GM18508 (cell line): ENCODE measurements at regions not wholly inside any gene's neighbourhood (a gene's known extent, or its start where the extent isn't known, plus 50 kb on each side); places are given as distances from the start of the nearest gene placed in this dataset.

Experiments used
- ATAC-seq: cut with Tn5 transposase; IDR thresholded peaks from one replicate; pipeline ENCODE4 v1.9.1; 2021; ENCODE audit warnings: moderate number of reproducible peaks; ENCODE audit not compliant: insufficient read depth, unreplicated experiment

DNA sequence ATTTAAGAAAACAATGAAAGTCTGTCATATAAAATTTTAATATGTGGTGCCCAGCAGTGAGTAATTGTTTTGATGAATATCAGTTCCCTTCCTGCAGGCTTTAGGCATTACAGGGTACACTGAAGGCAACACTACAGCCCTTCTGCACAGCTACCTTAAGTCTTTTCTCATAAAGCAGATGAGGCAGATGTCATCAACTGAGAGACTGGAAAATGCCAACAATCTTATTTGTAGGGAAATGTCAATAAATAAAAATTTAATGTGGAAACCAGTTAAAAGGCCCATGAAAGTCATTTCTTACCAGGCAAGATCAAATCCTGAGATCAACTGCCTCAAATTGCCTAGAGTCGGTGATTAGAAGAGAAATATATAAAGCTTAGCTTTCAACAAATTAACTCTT is 193.4 kb upstream of the NWD2 start:
- no peak for ATAC-seq

DNA sequence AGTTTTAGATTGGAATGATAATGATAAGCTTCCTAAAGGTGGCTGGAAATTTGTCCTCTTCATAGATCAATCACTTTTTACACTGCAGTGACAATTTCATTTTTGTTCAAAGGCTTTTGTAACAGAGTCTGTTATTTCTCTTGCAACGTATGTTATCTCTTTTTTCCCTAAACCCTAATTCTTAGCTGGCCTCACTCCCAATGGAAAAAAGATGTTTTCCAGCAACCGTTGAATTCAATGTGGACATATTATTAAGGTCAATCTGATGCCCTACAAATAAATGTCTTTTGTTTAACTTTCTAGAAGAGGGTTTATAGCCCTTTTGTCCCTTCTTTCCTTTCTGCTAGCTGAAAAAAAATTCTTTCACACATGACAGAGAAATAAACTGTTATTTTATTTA is 192.7 kb upstream of the NWD2 start:
- ATAC-seq, result no peak

DNA sequence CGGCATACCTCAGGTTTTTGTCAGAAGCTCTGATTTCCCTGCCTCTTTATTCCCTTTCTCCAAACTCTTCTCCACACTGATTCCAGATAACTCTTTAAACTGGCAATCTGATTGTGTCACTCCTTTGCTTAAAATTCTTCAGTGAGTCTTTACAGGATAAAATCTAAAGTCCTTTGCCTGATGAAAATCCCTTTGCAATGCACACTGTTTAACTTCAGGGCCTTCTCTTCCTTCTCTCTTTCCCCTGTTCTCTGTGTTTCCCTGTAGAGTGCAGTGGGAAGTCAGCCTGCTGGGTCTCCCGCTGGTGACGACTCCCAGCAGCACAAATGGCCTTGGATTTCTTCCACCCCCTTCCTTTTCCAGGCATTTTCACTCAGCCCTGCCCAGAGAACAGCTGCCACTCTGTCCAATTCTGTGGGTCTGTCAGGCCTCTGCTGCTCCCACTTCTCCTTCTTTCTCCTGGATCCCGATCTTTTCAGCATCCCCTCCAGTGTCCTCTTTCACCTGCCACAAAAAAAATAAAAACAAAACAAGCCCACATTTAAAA is 189.9 kb upstream of the NWD2 start:
- ATAC-seq, result no peak

DNA sequence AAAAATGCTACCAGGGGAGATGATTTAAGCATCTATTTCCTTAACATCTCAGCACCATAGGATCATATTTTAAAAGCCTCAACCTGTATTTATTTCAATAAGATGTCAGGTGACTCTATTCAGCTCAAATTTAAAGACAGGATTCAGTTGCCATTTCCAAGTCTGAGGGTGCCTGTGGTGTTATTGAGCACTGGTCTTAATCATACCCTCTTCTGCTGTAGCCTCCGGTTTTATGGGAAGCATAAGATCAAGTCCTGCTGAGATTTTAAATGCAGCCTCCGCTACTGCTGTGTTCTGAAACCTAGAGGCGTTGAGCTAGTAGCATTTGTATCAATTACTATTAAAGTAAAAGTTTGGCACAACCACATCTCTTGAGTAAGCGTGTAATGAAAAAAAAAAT is 185.7 kb upstream of the NWD2 start:
- no peak for ATAC-seq

DNA sequence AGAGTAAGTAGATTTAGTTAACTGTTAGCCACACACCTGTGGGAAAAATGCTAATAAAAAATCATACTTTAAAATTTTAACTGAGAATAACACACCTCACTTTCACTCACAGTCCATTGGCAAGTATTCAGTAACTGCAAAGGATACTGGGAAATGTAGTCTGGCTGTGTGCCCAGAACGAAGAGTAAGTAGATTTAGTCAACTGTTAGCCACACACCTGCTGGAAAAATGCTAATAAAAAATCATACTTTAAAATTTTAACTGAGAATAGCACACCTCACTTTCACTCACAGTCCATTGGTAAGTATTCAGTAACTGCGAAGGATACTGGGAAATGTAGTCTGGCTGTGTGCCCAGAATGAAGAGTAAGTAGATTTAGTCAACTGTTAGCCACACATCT is 178.4 kb upstream of the NWD2 start:
- no peak for ATAC-seq

DNA sequence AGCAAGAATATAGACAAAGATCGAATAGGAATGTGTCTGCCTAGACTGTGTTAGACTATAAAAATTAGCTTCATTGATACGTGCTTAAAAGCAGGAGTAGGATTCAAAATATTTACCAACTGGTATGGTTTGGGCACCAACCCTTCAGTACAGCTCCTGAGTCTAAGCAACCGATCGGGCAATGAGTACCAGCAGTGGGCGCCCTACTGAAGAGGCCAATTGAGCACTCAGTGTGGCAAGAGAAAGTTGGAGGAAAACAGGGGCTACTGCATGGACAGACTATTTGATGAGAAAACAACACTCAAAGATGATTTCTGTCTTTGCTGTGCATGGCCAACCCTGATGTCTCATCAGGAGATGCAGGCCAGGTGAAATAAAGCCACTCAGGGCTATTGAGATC is 176.0 kb upstream of the NWD2 start:
- no peak for ATAC-seq

DNA sequence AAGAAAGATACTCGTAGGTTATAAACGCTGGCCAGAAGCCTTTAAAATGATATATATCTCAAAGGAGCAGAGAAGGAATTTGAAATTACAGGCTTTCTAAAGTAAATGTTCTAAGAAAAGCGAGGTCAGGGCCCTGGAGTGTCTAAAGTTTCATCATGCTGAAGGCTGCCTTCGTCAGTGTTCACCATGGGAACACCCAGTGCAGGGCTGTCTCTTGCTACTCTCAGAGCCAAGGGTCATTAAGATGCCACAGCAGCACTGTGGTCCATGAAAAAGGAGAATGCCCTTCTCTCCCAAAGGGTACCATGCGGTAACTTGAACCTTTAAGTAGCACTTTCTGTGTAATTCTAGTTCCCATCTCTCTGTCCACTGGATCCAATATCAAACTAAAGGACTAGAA is 174.5 kb upstream of the NWD2 start:
- no peak for ATAC-seq

DNA sequence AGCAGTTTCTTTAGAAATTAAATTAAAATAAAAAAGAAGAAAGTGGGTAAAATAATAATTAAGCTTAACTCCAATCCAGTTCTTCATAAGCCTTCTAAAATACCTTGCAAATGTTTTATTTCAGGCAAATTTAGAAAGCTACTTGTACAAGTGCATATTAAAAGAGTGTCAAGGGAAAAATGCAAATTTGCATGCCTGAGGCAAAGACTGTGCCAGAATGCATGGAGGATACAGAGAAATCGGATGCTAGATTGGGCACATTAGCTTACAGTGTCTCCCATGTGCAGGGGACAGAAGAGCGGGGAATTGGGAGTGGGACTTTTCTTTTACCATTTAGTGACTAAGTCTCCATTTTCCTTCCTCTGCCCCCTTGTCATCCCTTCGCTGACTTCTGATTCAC is 173.0 kb upstream of the NWD2 start:
- ATAC-seq, result no peak

DNA sequence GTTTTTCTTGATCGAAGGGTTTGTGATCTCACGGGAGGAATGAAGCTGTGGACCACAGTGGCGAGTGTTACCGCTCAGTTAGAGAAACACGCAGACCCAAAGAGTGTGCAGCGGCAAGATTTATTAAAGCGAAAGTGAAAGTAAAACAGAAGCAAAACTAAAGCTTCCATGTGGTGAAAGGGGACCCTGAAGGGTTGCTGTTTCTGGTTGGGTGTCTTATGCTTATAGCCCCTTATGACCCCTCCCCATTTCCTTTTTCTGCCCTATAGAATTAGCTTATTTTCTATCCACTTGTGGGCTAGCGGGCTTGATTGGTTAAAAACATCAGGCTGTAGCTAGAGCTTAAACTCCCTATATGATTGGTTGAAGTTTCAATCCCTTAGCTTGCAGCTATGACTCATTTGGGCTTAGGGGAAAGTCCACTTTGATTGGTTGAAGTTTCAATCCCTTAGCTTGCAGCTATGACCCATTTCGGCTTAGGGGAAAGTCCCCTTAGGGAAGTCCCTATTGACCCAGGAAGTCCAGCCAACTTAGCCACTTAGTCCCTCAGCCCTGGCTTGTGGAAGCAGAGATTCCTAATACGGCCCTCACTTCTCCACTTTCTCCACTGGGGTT is 171.2 kb upstream of the NWD2 start:
- no peak for ATAC-seq

DNA sequence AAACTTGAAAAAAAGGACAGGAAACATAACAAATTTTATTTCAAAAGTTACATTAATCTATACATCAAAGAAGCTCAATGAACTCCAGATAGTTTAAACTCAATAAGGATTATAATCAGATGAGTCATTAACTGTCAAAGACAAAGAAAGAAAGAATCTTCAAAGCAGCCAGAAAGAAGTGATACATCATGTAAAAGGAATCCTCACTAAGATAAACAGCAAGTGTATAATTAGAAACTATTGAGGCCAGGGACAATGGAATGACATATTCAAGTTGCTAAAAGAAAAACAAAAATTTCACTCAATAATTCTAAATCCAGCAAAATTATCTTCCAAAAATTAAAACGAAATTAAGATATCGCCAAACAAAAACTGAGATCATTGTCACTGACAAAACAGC is 161.6 kb upstream of the NWD2 start:
- no peak for ATAC-seq

DNA sequence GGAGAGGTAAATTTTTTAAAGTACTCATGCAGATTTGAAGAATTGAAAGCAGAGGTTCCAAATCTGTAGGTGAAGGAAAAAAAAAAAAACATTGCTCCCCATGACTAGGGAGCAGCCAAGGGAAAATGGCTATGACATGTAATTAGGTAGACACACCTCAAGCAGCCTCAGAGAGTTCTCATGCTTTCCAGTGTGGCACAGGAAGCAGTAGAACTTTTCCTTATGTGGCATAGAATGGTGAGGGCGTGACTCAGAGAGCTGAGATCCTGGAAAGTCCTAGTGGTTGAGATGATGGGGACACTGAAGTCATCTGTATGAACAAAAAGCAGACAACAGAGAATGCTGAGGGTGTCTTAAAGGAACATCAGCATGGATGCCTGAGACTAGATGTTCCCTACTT is 148.6 kb upstream of the NWD2 start:
- no peak for ATAC-seq

DNA sequence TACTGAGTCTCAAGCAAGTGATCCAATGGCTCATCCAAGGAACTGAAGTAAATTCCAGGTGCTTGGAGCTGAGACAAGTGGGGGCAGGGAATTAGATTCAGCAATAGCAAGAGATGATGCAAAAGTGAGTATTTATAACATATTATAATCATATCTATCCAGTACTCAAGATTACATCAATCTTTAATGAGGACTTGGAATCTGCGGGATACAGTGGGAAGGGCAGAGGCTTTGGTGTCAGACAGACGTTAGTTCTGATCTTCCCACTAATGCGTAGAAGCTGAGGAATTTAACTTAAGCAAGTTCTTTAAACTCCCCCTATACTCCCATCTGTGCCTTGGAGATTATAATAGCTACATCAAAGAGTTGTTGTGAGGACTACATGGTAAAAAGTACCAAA is 143.4 kb upstream of the NWD2 start:
- ATAC-seq, result no peak

DNA sequence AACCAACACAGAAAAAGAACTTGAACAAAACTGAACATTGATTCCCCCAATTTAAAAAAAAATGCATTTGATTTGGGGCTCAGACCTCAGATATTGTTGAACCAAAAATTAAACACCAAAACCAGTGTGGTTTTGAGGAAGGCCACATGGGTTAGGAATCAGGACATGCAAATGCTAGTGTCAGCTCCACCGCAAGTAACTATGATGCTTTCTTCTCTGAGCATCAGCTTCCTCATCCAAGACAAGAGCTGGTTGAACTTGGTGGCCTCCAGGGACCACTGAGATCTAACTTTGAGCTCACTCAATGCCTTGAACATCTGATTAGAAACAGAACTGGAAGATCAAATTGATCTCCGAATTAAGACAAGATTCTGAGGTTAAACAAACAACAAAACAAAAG is 142.9 kb upstream of the NWD2 start:
- ATAC-seq, result no peak

DNA sequence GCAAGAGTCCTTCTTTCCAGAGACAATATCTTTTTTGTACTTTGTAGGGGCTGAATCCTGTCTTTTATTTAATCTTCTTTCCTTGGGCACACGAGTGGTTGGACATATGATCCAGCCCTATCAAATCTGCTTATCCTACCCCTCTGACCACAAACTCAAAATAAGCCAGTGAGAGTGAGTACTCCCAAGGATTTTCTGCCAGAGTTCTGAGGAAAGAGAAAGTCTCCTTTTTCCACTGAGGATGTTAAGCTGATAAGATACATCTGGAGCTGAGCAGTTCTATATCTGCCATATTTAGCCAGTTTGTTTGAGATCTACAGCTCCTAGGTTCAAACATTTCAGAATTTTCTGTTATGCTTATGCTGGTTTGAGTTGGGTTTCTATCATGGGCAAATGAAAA is 134.8 kb upstream of the NWD2 start:
- no peak for ATAC-seq

DNA sequence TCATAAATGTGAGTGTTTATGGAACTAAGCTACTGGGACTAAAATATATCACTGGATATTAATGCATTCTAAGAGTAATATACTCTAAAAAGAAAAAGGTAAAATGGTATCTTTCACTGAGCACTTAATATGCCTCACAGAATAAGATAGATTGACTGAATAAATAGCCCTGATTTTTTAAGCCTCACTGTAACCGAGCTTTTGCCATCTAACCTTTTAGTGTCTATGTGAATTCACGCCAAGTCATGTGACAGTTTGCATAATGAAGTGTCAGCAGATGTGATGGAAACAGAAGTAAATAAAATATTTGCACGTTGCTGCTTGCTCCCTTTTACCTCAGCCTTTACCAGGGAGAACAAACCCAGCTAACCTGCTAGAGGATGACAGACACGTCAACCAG is 119.7 kb upstream of the NWD2 start:
- ATAC-seq, result no peak

DNA sequence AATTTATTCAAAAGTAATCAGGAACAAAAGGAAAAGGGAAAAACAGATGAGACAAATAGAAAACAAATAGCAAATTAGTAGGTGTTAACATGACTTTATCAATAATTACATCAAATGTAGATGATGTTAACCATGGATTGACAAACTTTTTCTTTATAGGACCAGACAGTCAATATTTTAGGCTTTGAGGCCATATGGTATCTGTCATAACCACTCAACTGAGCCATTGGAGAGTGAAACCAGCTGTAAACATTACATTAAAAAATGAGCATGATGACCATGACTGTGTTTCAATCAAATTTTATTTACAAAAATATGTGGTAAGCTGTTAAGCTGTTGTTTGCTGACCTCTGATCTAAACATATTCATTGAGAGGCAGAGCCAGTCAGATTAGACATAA is 118.5 kb upstream of the NWD2 start:
- no peak for ATAC-seq

DNA sequence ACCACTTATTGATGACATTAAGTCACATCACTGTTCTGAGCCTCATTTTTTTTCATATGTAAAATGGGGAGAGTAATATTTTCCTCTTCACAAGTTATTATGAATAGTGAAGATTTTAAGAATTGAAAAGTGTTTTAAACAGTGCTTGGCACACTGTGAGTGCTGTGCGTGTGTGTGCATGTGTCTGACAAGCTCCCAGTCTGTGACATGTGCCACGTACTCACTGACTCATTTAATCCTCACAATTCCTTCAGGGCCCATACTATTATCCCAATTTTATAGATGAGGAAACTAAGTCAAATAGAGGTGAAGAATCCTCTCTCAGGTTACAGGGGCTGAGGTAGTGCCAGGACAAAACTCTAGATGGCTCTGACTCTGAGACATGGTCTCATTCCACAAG is 114.1 kb upstream of the NWD2 start:
- no peak for ATAC-seq

DNA sequence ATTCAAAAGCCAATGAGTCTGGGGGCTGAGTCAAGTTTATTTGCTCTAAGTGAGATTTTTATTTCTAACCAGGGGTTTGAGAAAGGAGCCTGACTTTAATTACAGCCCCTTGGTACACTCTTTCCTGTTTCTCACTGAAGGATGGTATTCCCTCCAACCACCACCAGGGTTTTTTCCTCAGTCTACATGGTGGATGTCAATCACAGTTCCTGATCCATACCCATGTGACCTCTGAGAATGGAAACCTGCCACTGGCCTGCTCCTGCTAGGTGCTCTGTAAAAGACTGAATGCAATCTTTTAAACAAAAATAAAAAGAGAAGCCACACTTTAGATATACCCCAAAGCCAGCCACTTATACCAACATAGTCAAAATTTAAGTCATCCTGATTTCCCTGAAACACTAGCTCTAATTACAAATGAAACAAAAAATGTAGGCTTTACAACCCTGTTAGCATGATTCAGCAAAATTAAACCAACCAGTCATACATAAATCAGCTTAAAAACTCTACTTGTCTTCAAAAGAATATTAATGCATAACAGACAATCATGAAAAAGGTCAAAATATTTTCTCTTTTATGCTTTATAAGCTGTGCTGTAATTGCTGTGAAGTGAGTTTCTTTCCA is 112.1 kb upstream of the NWD2 start:
- ATAC-seq, result no peak

DNA sequence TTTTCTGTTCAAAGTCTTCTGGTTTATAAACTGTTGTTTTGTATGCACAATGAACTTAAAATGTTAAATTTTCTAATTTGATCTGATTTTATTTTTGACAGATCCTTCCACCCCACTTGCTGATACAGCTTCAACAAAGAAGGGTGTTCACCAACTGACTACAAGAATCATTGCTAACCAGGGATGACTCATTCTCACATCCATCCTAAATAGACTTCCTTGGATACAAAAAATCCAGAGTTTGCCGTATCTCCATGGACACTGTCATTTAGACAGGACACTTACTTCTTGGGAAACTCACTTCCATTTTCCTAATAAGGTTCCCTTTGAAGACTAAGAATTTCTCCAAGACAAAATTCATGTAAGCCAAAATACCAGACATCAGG is 111.6 kb upstream of the NWD2 start:
- ATAC-seq, result no peak

DNA sequence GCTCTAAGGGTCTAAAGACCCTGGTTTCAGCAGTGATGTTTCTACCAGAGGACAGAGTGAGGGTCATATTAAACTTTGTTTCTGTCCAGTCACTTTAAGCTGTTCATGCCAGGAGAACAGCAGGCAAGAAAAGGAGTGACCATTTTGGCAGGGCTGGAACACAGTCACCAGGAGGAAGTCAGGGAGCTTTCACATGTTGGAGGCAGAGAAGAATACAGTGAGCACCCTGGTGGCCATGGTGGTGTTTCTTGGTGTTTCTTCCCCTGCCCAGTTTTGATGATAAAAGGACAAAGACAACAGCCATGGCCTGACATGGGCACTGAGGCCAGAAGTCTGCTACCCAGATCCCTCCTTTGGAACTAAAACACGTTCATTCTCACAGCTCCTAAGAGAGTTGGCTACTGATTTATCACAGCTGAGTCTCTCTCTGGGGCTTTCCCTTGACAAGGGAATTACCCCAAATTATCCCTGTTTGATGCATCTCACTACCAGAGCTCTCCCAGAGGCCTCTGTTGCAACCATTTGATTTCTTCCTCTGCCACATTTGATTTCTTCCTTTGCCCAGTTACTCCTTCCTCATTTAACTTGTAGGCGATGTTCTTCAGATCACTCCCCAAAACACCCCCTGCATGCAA is 106.4 kb upstream of the NWD2 start:
- ATAC-seq, result peak; percentile 84

DNA sequence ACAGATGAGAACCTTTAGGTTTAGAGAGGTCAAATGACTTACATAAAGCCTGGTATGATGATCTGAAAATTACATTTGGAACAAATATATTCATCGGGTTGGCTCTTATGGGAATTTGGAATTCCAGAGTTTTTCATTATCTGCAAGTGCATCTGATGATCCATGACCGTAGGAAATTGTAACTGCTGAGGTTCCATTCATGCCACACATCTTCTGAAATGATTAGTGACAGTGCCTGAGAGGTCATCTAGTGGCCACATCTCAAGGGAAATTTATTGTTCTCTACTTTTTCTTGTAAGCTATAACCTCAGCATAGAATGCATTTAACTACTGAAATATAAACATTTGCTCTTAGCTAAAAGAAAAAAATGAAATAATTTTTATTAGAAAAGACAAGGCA is 105.8 kb upstream of the NWD2 start:
- peak; percentile 35 for ATAC-seq

DNA sequence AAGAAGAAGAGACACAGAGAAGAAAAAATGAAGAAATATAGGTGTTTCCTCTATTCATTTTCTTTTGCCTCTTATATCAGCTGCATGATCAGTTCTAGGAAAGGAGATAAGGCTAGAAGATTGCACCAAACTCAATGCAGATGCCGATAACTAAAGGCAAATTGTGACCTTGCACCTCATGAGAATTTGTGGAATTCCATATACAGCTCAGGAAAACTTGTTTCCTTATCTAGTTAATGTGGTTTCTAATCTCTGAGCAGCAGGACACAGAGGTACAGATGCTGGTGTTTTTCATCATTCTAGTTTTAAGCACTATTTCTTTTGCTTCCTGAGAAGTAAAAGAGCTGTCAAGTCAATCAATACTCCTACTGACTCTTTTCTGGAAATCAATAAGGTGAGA is 104.6 kb upstream of the NWD2 start:
- ATAC-seq, result no peak
